GM12878 (cell line): ENCODE measurements at regions not wholly inside any gene's neighbourhood (a gene's known extent, or its start where the extent isn't known, plus 50 kb on each side); places are given as distances from the start of the nearest gene placed in this dataset.

ENCODE experiments used
- ATAC-seq: fragments of 200-7000 bp; cut with Tn5 transposase; 3 replicates; pipeline ENCODE4 v1.9.1; 2020; ENCODE audit warnings: mild to moderate bottlenecking, moderate library complexity
- BruUV-seq: library from RNA; stranded (reverse); fragments of 400-500 nt; replicated peaks from 2 replicates; lab custom pipeline; 2021; lab: Mats Ljungman, UMichigan
- CTCF ChIA-PET: fragments of 300-600 bp; sonication (Branson Sonifier 250); formaldehyde crosslinking; extraction: SDS; loops from one replicate; lab custom pipeline; 2021; ENCODE audit warnings: inconsistent platforms; lab: Yijun Ruan, JAX
- POLR2A ChIA-PET: fragments of 350-600 bp; formaldehyde crosslinking; extraction: SDS; loops from one replicate; lab custom pipeline; 2021; ENCODE audit warnings: inconsistent platforms; lab: Charles Lee
- RAD21 ChIA-PET: fragments of 300-600 bp; sonication (Branson Sonifier 250); formaldehyde crosslinking; loops from one replicate; lab custom pipeline; 2023; ENCODE audit warnings: antibody characterized with exemption; ENCODE audit not compliant: unreplicated experiment; lab: Charles Lee
- SMC1A ChIA-PET: fragments of 300-600 bp; sonication (Branson Sonifier 250); formaldehyde crosslinking; loops from one replicate; lab custom pipeline; 2023; ENCODE audit not compliant: unreplicated experiment, uncharacterized antibody; lab: Charles Lee
- DNase-seq: peaks from one replicate; pipeline ENCODE4 v3.0.0-alpha.2; 2011; ENCODE audit warnings: low read depth, low spot score
- FAIRE-seq: peaks from 3 replicates; lab custom pipeline; 2011; peaks lifted over from hg19 to GRCh38; lab: Jason Lieb, UNC
- H2AFZ ChIP-seq: 2 replicates; pipeline ENCODE4 v1.6.0; 2011; ENCODE audit warnings: low read depth, low read length, control low read depth; ENCODE audit not compliant: control insufficient read depth
- H3K27ac ChIP-seq: 2 replicates; pipeline ENCODE4 v1.5.1; 2011; ENCODE audit warnings: control low read depth; ENCODE audit not compliant: control insufficient read depth, insufficient read depth
- H3K27me3 ChIP-seq, 2 experiments: replicated peaks in 1 of 2; 2 replicates each; pipeline versions ENCODE4 v1.6.0 to v1.6.1; 2011; ENCODE audit warnings: low read length in 1 of 2; ENCODE audit not compliant: control insufficient read depth in 2 of 2, insufficient read depth in 2 of 2
- H3K36me3 ChIP-seq, 2 experiments: 2 replicates each; pipeline ENCODE4 v1.5.1; 2011; ENCODE audit warnings: low read length in 1 of 2; ENCODE audit not compliant: control insufficient read depth in 2 of 2, insufficient read depth in 2 of 2
- H3K4me1 ChIP-seq: 2 replicates; pipeline ENCODE4 v1.6.1; 2011; ENCODE audit warnings: mild to moderate bottlenecking, low read length, moderate library complexity, mixed read lengths; ENCODE audit not compliant: control insufficient read depth, insufficient read depth
- H3K4me2 ChIP-seq: 2 replicates; pipeline ENCODE4 v1.6.0; 2011; ENCODE audit warnings: control low read depth; ENCODE audit not compliant: control insufficient read depth, insufficient read depth
- H3K4me3 ChIP-seq: fragments of 200-600 bp; sonication (generic); 2 replicates; pipeline ENCODE4 v1.5.1; 2016
- H3K79me2 ChIP-seq: 2 replicates; pipeline ENCODE4 v1.6.0; 2011; ENCODE audit warnings: low read length; ENCODE audit not compliant: control insufficient read depth, insufficient read depth
- H3K9ac ChIP-seq: 2 replicates; pipeline ENCODE4 v1.8.0; 2011; ENCODE audit warnings: low read length, control low read depth, mixed read lengths; ENCODE audit not compliant: control insufficient read depth, insufficient read depth
- H3K9me3 ChIP-seq: replicated peaks from 3 replicates; pipeline ENCODE4 v1.5.1; 2011; ENCODE audit warnings: mild to moderate bottlenecking, low read length; ENCODE audit not compliant: control insufficient read depth, insufficient read depth
- H4K20me1 ChIP-seq: 2 replicates; pipeline ENCODE4 v1.6.0; 2011; ENCODE audit not compliant: control insufficient read depth, insufficient read depth
- BCL11A ChIP-seq: IDR thresholded peaks from 2 replicates; pipeline ENCODE4 v1.6.1; 2011; ENCODE audit warnings: low read depth, low read length
- KLF5 ChIP-seq: fragments of 450-650 bp; IDR thresholded peaks from 2 replicates; pipeline ENCODE4 v1.6.1; 2014; ENCODE audit warnings: mild to moderate bottlenecking; ENCODE audit not compliant: partially characterized antibody
- SUPT20H ChIP-seq: IDR thresholded peaks from 2 replicates; pipeline ENCODE4 v1.6.1; 2011; ENCODE audit warnings: low read depth, mild to moderate bottlenecking, low read length, moderate library complexity, borderline replicate concordance; ENCODE audit not compliant: control insufficient read depth
- WGBS: methylation state at CpG from one replicate; pipeline ENCODE4 v1.1.6; 2016; ENCODE audit warnings: low lambda C conversion rate; ENCODE audit not compliant: insufficient replicate concordance, insufficient coverage; ENCODE audit errors: missing lambda C conversion rate; 5-methylcytosine and 5-hydroxymethylcytosine counted together
- in situ Hi-C: fragments of 300-500 bp; cut with MboI; formaldehyde crosslinking; loops from 9 replicates; pipeline ENCODE4 v1.14.3; 2018; ENCODE audit warnings: mixed read lengths
- intact Hi-C: fragments of 100-400 bp; cut with micrococcal nuclease; formaldehyde crosslinking; loops from one replicate; pipeline ENCODE4 v1.14.2; 2022; ENCODE audit not compliant: unreplicated experiment
- TF ChIP-seq, protein P1 (sequence below): IDR thresholded peaks from 2 replicates; pipeline ENCODE4 v1.6.1; 2012; ENCODE audit warnings: low read depth, low read length, improper control_type of control experiment
- TF ChIP-seq, protein P2 (sequence below): fragments of 450-650 bp; IDR thresholded peaks from 2 replicates; pipeline ENCODE4 v1.6.1; 2018; ENCODE audit warnings: borderline replicate concordance, mild to moderate bottlenecking; ENCODE audit not compliant: partially characterized antibody

DNA sequence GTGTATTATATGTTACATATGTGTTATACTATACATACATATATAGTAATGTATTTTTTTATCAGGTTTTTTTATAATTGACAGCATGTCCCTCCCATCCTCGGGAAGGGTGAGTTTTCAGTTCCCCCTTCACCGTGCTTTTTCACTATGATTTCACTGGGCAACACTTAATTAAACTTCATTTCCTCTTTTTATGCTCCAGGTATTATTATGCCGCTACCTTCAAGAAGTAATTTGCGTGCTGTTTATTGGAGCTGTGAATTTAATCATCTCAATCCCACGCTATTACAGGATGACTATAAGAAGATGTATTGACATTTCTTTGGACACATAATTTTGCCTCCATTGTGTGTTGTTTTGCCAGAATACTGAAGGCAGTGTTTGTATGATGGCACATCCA, 228.6 kb downstream of the SAMD5 start (continued):
- peak; percentile 74; the same call in 1 of the 2 replicates for TF ChIP-seq BCL11A

DNA sequence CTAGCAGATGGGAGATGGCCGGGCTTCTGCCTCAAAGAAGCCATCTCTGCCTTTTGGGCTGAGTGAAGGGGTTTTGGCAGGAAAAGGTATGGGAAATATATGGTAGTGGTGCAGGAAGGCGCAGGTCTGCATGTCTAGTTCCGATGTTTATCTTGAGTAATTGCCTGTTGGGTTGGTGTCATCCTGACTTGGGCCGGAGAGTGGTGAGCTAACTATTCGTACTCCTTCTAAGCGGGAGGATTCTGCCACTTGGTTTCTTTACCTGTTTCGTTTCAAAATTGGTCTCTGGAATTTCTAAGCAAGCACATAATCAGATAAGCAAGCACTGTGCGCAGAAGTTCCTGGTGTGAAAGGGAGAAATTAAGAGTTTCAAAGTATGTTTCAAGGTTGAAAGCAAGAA, 229.6 kb downstream of the SAMD5 start:
- TF ChIP-seq KLF5, result no peak
- TF ChIP-seq, protein P1, sequence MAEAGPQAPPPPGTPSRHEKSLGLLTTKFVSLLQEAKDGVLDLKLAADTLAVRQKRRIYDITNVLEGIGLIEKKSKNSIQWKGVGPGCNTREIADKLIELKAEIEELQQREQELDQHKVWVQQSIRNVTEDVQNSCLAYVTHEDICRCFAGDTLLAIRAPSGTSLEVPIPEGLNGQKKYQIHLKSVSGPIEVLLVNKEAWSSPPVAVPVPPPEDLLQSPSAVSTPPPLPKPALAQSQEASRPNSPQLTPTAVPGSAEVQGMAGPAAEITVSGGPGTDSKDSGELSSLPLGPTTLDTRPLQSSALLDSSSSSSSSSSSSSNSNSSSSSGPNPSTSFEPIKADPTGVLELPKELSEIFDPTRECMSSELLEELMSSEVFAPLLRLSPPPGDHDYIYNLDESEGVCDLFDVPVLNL, result no peak
- TF ChIP-seq, protein P2, sequence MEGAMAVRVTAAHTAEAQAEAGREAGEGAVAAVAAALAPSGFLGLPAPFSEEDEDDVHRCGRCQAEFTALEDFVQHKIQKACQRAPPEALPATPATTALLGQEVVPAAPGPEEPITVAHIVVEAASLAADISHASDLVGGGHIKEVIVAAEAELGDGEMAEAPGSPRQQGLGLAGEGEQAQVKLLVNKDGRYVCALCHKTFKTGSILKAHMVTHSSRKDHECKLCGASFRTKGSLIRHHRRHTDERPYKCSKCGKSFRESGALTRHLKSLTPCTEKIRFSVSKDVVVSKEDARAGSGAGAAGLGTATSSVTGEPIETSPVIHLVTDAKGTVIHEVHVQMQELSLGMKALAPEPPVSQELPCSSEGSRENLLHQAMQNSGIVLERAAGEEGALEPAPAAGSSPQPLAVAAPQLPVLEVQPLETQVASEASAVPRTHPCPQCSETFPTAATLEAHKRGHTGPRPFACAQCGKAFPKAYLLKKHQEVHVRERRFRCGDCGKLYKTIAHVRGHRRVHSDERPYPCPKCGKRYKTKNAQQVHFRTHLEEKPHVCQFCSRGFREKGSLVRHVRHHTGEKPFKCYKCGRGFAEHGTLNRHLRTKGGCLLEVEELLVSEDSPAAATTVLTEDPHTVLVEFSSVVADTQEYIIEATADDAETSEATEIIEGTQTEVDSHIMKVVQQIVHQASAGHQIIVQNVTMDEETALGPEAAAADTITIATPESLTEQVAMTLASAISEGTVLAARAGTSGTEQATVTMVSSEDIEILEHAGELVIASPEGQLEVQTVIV, result no peak
- TF ChIP-seq SUPT20H, result no peak
- no peak overlapping the region for H2AFZ ChIP-seq
- no peaks in the 10 kb centered on the region for H4K20me1 ChIP-seq
- in situ Hi-C loops, result no loop called here
- intact Hi-C loops, result no loop called here
- no peaks in the 10 kb centered on the region for H3K27me3 ChIP-seq
- ChIA-PET RAD21 (no interaction called here), CTCF (interaction anchor here (0.7 kb wide), 1 partner anchor 78 kb away, joined by 3 read pairs; no protein-coding TSS in a partner anchor), SMC1A (no interaction called here), POLR2A (no interaction called here)
- no peaks in the 10 kb centered on the region for H3K9me3 ChIP-seq
- H3K4me1 ChIP-seq, result no peaks in the 10 kb centered on the region
- DNase-seq (no peak), ATAC-seq (no peak), FAIRE-seq (no peak)
- no peak overlapping the region for H3K4me3 ChIP-seq
- H3K27ac ChIP-seq, result no peak overlapping the region
- WGBS, result 43% methylated on average over 8 of the region's 8 CpGs
- H3K79me2 ChIP-seq, result no peaks in the 10 kb centered on the region
- no peak overlapping the region for H3K9ac ChIP-seq
- no peaks in the 10 kb centered on the region for H3K36me3 ChIP-seq
- BruUV-seq, result no TSS peak
- no peak overlapping the region for H3K4me2 ChIP-seq
